LNCAP (cell line): ENCODE measurements at regions not wholly inside any gene's neighbourhood (a gene's known extent, or its start where the extent isn't known, plus 50 kb on each side); places are given as distances from the start of the nearest gene placed in this dataset.

Source experiments
- TF ChIP-seq, protein P1 (sequence below): fragments of 450-650 bp; IDR thresholded peaks from 2 replicates; pipeline ENCODE4 v1.5.1; 2017; ENCODE audit warnings: mild to moderate bottlenecking

DNA sequence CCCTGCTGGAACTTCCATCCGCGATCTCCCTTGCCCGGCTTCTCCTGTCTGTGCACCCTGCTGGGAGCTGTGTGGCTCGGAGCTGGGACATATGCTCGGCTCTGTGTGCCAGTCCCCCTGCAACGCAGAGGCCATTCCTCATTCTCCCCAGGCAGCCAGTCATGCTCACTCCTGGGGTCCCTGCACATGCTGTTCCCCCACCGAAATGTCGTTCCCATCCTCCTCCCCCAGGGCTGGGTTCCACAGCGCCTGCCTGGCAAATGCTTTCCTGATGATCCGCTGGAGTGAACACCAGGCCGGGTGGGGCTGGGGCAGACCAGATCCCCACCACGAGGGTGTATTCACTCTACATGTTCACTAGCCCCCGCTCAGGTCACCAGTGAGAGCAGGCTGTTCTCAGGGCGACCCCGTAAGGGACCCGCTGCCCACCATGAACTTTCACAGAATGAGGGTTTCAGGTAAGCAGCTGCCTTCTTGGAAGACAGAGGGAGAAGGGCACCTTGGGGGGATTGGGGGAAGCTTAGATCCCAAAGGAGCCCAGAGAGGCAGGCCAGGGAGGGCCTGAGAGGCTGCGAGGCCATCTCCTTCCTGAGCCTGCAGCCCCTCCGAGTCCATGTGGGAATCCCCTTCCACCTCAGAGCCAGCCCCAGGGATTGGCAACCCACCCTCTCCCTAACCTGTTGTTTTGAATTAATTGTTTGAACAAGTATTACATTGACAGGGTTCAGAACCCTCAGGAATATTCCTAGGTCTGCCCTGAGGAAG, 88.7 kb upstream of the IQSEC1 start:
- TF ChIP-seq, protein P1, sequence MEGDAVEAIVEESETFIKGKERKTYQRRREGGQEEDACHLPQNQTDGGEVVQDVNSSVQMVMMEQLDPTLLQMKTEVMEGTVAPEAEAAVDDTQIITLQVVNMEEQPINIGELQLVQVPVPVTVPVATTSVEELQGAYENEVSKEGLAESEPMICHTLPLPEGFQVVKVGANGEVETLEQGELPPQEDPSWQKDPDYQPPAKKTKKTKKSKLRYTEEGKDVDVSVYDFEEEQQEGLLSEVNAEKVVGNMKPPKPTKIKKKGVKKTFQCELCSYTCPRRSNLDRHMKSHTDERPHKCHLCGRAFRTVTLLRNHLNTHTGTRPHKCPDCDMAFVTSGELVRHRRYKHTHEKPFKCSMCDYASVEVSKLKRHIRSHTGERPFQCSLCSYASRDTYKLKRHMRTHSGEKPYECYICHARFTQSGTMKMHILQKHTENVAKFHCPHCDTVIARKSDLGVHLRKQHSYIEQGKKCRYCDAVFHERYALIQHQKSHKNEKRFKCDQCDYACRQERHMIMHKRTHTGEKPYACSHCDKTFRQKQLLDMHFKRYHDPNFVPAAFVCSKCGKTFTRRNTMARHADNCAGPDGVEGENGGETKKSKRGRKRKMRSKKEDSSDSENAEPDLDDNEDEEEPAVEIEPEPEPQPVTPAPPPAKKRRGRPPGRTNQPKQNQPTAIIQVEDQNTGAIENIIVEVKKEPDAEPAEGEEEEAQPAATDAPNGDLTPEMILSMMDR: no peak

DNA sequence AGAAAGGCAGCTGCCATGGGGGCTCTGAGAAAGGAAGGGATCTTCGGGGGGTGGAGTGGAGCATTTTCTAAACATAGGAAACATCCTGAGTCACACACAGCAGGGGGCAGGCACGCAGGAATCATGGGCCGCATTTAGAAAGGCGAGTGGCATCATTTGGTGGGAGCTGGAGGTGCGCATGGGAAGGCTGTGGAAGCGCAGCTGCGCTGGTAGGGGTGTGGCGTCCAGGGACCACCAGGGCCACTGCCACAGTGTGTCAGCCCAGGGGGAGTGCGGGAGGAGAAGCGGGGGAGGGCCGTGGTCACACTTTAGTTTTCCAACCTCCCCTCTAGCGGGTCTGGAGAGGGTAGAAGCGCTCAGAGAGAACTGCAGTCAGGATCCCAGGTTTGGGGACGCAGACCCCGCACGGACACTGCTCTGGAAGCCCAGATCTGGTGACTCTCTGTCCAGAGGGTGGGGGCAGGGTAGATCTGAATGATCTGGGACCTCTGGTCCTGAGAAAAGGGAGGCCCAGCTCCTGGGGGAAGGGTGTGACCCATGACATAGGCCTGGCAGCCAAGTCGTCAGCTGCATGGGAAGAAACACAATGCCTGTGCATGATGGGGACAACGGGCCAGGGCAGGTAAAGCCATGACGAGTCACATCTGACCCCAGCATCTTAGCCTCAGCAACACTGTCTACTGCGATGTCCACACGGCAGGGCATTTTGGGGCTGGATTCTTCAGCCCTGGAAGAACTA, 88.0 kb upstream of the IQSEC1 start:
- TF ChIP-seq, protein P1: no peak

DNA sequence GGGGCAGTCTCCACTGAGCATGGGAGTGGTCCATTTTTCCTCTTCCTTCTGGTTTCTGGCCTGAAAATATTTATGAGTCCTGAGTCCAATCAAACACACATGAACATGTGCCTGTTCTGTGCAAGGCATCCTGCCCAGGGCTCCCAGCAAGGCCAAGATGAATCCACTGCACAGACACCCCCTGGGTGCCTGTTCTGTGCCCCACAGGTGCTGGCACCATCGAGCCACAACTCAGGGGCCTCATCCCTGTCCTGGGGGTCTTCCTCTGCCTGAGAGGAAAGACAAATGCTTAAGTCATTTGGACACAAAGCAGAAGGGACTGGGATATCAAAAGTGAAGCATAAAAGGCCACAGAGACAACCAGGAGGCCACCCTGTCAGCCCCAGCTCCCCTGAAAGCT, 87.4 kb upstream of the IQSEC1 start:
- TF ChIP-seq, protein P1: no peak

DNA sequence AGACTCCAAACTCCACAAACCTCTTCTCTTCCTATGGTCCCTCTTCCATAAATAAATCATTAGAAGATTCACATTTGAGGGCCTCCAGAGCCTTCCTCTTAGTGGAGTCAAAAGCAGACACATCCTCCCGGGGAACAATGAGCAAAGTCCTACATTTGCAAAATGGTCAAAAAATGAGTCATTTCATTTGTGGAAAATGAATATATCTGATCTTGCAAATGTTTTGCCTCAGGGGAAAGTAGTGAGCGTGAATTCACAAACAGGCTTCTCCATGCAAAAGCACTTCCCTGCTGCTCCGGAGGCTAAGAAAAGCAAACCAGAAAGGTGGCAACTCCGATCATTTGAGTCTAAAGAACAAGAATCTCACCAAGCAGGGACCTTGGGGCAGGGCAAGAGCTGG, 86.7 kb upstream of the IQSEC1 start:
- TF ChIP-seq, protein P1: no peak

DNA sequence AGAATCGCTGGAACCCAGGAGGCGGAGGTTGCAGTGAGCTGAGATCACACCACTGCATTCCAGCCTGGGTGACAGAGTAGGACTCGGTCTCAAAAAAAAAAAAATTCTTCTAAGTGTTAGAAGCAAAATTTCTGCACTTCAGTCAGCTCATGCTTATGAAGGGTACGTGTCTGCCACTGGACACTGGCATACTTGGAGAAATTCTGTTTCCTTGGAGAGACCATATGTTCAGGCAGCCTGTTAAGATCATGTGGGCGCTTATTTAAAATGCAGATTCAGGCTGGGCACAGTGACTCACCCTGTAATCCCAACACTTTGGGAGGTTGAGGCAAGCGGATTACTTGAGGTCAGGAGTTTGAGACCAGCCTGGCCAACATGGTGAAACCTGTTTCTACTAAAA, 85.6 kb upstream of the IQSEC1 start:
- TF ChIP-seq, protein P1: no peak

DNA sequence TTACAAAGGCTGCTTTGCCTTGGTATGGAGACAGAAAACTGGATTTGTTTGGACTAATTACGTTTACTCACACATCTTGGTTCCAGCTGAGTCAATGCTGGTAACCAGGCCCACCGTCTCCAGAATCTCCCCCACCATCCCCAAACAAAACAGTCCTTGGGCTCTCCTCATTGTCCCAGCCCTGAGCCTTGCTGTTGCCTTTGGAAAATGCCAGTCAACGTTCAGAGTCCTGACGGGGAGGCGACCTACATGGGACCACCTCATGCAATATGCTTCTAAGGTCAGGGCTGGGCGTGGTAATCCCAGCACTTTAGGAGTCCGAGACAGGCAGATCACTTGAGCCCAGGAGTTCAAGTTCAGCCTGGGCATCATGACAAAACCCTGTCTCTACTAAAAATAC, 85.2 kb upstream of the IQSEC1 start:
- TF ChIP-seq, protein P1: no peak

DNA sequence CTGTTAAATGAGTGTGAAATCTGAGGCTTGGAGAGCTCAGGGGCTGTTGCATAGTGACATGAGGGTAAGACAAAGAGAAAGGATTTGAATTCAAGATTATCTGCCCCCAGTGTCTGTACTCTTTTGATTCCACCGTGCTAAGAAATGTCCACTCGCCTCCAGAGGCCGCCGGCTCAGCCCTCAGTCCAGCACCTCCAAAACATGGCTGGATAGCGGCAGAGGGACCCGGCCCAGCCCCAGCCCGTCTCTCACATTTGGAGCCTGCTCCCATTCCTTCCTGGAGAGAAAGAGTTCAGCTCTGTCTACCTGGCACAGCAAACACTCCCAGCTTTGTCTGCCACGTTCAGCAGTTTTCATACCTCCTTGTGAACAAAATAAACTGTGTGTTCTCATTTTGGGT, 84.8 kb upstream of the IQSEC1 start:
- TF ChIP-seq, protein P1: no peak
